Ectodermal cell (in vitro differentiated cells): ENCODE measurements at regions not wholly inside any gene's neighbourhood (a gene's known extent, or its start where the extent isn't known, plus 50 kb on each side); places are given as distances from the start of the nearest gene placed in this dataset.

Experiments
- H3K27ac ChIP-seq: 2 replicates; pipeline ENCODE4 v1.7.0; 2013; ENCODE audit warnings: mild to moderate bottlenecking, low read depth, low read length; ENCODE audit not compliant: insufficient read depth, poor library complexity, severe bottlenecking
- H3K27me3 ChIP-seq: 2 replicates; pipeline ENCODE4 v1.7.0; 2013; ENCODE audit warnings: mild to moderate bottlenecking, low read length; ENCODE audit not compliant: insufficient read depth, control insufficient read depth, poor library complexity, severe bottlenecking
- H3K36me3 ChIP-seq: one replicate; pipeline ENCODE4 v1.7.0; 2013; ENCODE audit warnings: low read length; ENCODE audit not compliant: control insufficient read depth, insufficient read depth
- H3K4me1 ChIP-seq: one replicate; pipeline ENCODE4 v1.7.0; 2013; ENCODE audit warnings: low read length; ENCODE audit not compliant: control insufficient read depth, insufficient read depth
- H3K4me3 ChIP-seq: 2 replicates; pipeline ENCODE4 v1.7.0; 2013; ENCODE audit warnings: low read depth, low read length, control low read depth; ENCODE audit not compliant: insufficient read depth
- H3K9me3 ChIP-seq: 2 replicates; pipeline ENCODE4 v1.7.0; 2013; ENCODE audit warnings: mild to moderate bottlenecking, low read length, moderate library complexity; ENCODE audit not compliant: control insufficient read depth
- WGBS, 2 experiments: methylation state at CpG; one replicate each; pipeline ENCODE4 v1.1.7; 2013; ENCODE audit warnings: missing lambda C conversion rate in 2 of 2; 5-methylcytosine and 5-hydroxymethylcytosine counted together

GRCh38 chr13:104327211-104327610 is 1261.0 kb upstream of the SLC10A2 start:
- Histone ChIP-seq H3K27me3 (no peaks in the 10 kb centered on the region), H3K4me1 (no peaks in the 10 kb centered on the region), H3K4me3 (no peak overlapping the region), H3K27ac (no peak overlapping the region), H3K36me3 (no peaks in the 10 kb centered on the region), H3K9me3 (no peaks in the 10 kb centered on the region)

GRCh38 chr13:104326523-104326922 is 1260.3 kb upstream of the SLC10A2 start:
- Histone ChIP-seq H3K36me3 (no peaks in the 10 kb centered on the region), H3K27ac (no peak overlapping the region), H3K4me3 (no peak overlapping the region), H3K9me3 (no peaks in the 10 kb centered on the region), H3K4me1 (no peaks in the 10 kb centered on the region), H3K27me3 (no peaks in the 10 kb centered on the region)
- 95 to 97% methylated on average over 6 of the region's 6 CpGs for WGBS, 2 experiments

GRCh38 chr13:104321756-104322155 is 1255.5 kb upstream of the SLC10A2 start:
- Histone ChIP-seq H3K36me3 (no peaks in the 10 kb centered on the region), H3K4me3 (no peak overlapping the region), H3K9me3 (no peaks in the 10 kb centered on the region), H3K27ac (no peak overlapping the region), H3K27me3 (no peaks in the 10 kb centered on the region), H3K4me1 (no peaks in the 10 kb centered on the region)
- WGBS, 2 experiments = 94 to 99% methylated on average over 3 to 5 of the region's 5 CpGs

DNA sequence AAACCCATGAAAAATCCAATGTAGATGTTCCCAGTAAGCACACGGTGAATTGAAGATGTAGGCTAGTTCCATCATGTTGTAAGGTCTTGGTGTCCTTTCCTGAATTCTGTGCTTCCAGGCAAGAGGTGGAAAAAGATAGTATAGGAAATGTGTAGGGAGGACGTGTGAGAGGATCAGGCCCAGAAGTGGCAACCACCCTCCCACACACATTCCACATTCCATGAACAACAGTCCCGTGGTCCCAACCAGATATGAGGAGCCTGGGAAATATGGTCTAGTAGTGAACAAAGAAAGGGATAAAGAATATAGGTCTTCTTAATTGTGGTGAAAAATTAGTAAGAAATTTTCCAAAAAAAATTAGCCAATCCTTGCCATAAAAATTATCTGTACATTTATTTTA is 1254.2 kb upstream of the SLC10A2 start:
- Histone ChIP-seq H3K4me3 (no peak overlapping the region), H3K27me3 (no peaks in the 10 kb centered on the region), H3K27ac (no peak overlapping the region), H3K9me3 (no peaks in the 10 kb centered on the region), H3K4me1 (no peaks in the 10 kb centered on the region), H3K36me3 (no peaks in the 10 kb centered on the region)
- WGBS, 2 experiments = 98 to 100% methylated on average over 1 to 2 of the region's 3 CpGs

DNA sequence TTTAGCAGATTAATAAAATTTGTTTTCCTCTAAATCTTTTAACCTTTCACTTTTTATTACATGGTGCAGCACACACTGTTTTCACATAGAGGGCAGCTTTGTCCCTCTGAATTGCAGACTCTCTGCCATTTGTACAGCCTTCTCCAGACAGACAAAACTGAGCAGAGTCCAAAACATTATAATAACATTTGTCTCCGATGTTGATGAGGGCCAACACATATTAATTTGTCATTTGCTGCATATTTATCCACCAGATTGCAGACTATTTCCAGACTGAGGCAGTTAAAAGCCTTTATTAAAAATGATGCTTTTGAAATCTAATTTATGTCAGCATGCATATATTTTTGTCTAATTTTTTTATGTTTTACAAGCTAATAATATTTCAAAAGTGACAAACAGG is 1251.9 kb upstream of the SLC10A2 start:
- H3K4me1 ChIP-seq = no peaks in the 10 kb centered on the region
- H3K27ac ChIP-seq = no peak overlapping the region
- H3K4me3 ChIP-seq = no peak overlapping the region
- no peaks in the 10 kb centered on the region for H3K9me3 ChIP-seq
- no peaks in the 10 kb centered on the region for H3K27me3 ChIP-seq
- 80 to 93% methylated on average over 1 of the region's 1 CpG for WGBS, 2 experiments
- H3K36me3 ChIP-seq = no peaks in the 10 kb centered on the region

- no peaks in the 10 kb centered on the region for H3K4me1 ChIP-seq
- no peaks in the 10 kb centered on the region for H3K36me3 ChIP-seq
- H3K27ac ChIP-seq = no peak overlapping the region
- no peaks in the 10 kb centered on the region for H3K9me3 ChIP-seq
- no peak overlapping the region for H3K4me3 ChIP-seq
- no peaks in the 10 kb centered on the region for H3K27me3 ChIP-seq
- WGBS, 2 experiments = 92 to 95% methylated on average over 2 to 3 of the region's 3 CpGs
Measured at GRCh38 chr13:104315606-104316005, 1249.4 kb upstream of the SLC10A2 start.

DNA sequence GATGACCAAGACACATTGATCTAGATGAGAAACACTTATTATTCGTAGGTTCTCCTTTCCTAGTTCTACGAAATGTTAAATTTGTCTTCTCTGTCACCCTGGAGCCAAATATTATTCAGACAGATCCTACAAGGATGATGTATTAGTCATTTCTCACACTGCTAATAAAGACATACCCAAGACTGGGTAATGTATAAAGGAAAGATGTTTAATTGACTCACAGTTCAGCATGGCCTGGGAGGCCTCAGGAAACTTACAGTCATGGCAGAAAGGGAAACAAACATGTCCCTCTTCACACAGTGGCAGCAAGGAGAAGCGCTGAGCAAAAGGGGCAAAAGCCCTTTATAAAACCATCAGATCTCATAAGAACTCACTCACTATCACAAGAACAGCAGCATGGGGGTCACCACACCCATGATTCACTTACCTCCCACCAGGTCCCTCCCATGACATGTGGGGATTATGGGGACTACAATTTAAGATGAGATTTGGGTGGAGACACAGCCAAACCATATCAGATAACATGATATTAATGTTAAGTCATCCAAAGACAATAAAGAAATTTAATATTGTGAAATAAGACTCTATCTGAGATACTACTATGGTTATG is 1248.8 kb upstream of the SLC10A2 start:
- H3K36me3 ChIP-seq = no peaks in the 10 kb centered on the region
- no peaks in the 10 kb centered on the region for H3K27me3 ChIP-seq
- H3K27ac ChIP-seq = no peak overlapping the region
- WGBS, 2 experiments = 93 to 94% methylated on average over 3 of the region's 3 CpGs
- H3K4me3 ChIP-seq = no peak overlapping the region
- no peaks in the 10 kb centered on the region for H3K4me1 ChIP-seq
- H3K9me3 ChIP-seq = no peaks in the 10 kb centered on the region

DNA sequence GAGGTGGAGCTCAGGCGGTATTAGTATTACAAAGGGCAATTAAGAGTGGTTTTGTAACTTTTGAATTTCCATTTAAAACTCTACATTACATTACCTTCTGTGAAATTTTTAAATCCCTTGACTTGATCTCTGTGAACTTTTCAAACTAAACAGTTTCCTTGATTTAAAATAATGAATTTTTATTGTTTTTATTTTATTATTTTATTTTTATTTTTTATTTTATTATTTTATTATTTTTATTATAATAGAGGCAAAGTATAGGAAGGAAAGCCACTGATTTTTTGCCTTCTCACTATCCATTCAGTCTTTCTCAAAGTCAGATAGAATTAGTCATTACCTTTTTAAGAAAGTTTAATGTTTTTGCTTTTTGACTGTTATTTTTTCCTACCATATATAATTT is 1248.1 kb upstream of the SLC10A2 start:
- H3K4me3 ChIP-seq = no peak overlapping the region
- no peaks in the 10 kb centered on the region for H3K36me3 ChIP-seq
- no peaks in the 10 kb centered on the region for H3K4me1 ChIP-seq
- no peaks in the 10 kb centered on the region for H3K27me3 ChIP-seq
- WGBS, 2 experiments = no CpG with 5 or more reads among the region's 1 CpG
- H3K9me3 ChIP-seq = no peaks in the 10 kb centered on the region
- no peak overlapping the region for H3K27ac ChIP-seq

DNA sequence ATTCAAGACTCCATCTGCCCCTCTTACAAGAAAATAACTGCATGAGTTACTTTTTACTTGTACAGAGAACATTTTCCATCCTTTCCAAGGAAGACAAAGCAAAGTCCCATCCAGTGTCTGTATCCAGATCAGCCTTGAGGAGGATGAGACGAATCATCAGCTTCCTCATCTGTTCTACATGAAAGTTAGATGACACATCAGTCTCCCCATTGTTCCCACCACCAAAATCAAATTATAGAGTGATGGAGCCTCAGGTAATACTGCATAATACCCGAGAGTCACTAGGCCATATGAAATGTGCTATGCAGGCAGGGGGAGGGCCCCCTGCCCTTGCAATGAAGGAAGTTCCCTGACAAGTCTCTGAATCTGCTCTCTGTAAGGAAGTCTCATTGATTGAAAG is 1244.6 kb upstream of the SLC10A2 start:
- H3K4me1 ChIP-seq = no peaks in the 10 kb centered on the region
- no peaks in the 10 kb centered on the region for H3K36me3 ChIP-seq
- no peak overlapping the region for H3K4me3 ChIP-seq
- WGBS, 2 experiments = 80 to 86% methylated on average over 2 of the region's 2 CpGs
- H3K27ac ChIP-seq = no peak overlapping the region
- no peaks in the 10 kb centered on the region for H3K27me3 ChIP-seq
- no peaks in the 10 kb centered on the region for H3K9me3 ChIP-seq

DNA sequence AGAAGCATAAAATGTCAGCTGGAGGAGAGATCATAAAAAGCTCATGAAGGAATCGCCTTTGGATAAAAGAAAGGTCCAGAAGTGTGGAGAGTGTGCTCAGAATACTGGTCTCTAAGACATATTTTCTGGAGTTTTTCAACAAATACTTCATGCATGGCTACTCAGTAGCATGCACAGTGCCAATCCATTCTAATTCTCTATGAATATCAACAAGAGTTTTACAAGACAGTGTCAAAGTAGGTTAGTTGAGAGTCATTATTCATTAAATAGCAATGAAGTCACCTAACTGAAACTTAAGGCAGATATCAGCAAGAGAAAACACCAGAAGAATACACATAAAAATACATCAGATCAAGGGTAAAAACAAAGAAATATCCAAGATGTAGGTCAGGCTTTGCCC is 1243.2 kb upstream of the SLC10A2 start:
- Histone ChIP-seq H3K27ac (no peak overlapping the region), H3K4me3 (no peak overlapping the region), H3K4me1 (no peaks in the 10 kb centered on the region), H3K36me3 (no peaks in the 10 kb centered on the region), H3K27me3 (no peaks in the 10 kb centered on the region), H3K9me3 (no peaks in the 10 kb centered on the region)
- WGBS, 2 experiments = 91 to 98% methylated on average over 1 of the region's 1 CpG
